ACHN (cell line): ENCODE measurements at regions not wholly inside any gene's neighbourhood (a gene's known extent, or its start where the extent isn't known, plus 50 kb on each side); places are given as distances from the start of the nearest gene placed in this dataset.
"Not testable (repeated sequence)": the region's sequence is repeated elsewhere in the genome, so short reads cannot be mapped to it uniquely, and the experiment has no call there.

Experiments used
- DNase-seq: peaks from one replicate; pipeline ENCODE4 v3.0.0-alpha.2; 2015
- in situ Hi-C: cut with HindIII; loops from 2 replicates; pipeline ENCODE4 v1.10.0; 2017; ENCODE audit warnings: low sequenced_read_pairs, low pct_ligation_motif_present, low pct_unique_long_range_greater_than_20kb

GRCh38 chr7:153107826-153108225, 348.3 kb downstream of the ACTR3B start:
- in situ Hi-C loops, result no loop called here
- DNase-seq, result no peak

GRCh38 chr7:153109566-153109965, 350.0 kb downstream of the ACTR3B start:
- in situ Hi-C loops, result no loop called here
- DNase-seq, result no peak

- in situ Hi-C loops, result no loop called here
- no peak for DNase-seq
Measured at GRCh38 chr7:153110606-153111005, 351.1 kb downstream of the ACTR3B start.

- DNase-seq, in situ Hi-C loops: not testable (repeated sequence)
Measured at GRCh38 chr7:153122255-153122654, 362.7 kb downstream of the ACTR3B start.

- in situ Hi-C loops, result no loop called here
- no peak for DNase-seq
Measured at GRCh38 chr7:153130052-153130451, 370.5 kb downstream of the ACTR3B start.

GRCh38 chr7:153151766-153152165, 392.2 kb downstream of the ACTR3B start:
- no peak for DNase-seq
- in situ Hi-C loops, result no loop called here

GRCh38 chr7:153152801-153153422, 393.4 kb downstream of the ACTR3B start:
- no peak for DNase-seq
- in situ Hi-C loops, result no loop called here

GRCh38 chr7:153158149-153158548, 398.6 kb downstream of the ACTR3B start:
- no peak for DNase-seq

GRCh38 chr7:153170287-153170686, 410.7 kb downstream of the ACTR3B start:
- in situ Hi-C loops, result no loop called here
- no peak for DNase-seq

More at GRCh38 chr7:153158149-153158548, 398.6 kb downstream of the ACTR3B start:
- in situ Hi-C loops, result no loop called here

GRCh38 chr7:153185936-153186335, 426.4 kb downstream of the ACTR3B start:
- in situ Hi-C loops, result no loop called here
- DNase-seq, result no peak

GRCh38 chr7:153188161-153188560, 428.6 kb downstream of the ACTR3B start:
- in situ Hi-C loops, result no loop called here
- no peak for DNase-seq

- no peak for DNase-seq
- in situ Hi-C loops, result no loop called here
Measured at GRCh38 chr7:153188630-153189029, 429.1 kb downstream of the ACTR3B start.

- DNase-seq, result no peak
- in situ Hi-C loops, result no loop called here
Measured at GRCh38 chr7:153190452-153190851, 430.9 kb downstream of the ACTR3B start.

GRCh38 chr7:153190986-153191385, 431.4 kb downstream of the ACTR3B start:
- in situ Hi-C loops, result no loop called here

GRCh38 chr7:153193144-153193595, 433.6 kb downstream of the ACTR3B start:
- in situ Hi-C loops, result no loop called here
- no peak for DNase-seq

More at GRCh38 chr7:153190986-153191385, 431.4 kb downstream of the ACTR3B start:
- no peak for DNase-seq

- no peak for DNase-seq
- in situ Hi-C loops, result no loop called here
Measured at GRCh38 chr7:153217032-153217431, 457.5 kb downstream of the ACTR3B start.

- DNase-seq, result no peak
Measured at GRCh38 chr7:153224890-153225289, 465.3 kb downstream of the ACTR3B start.

GRCh38 chr7:153245136-153245535, 485.6 kb downstream of the ACTR3B start:
- in situ Hi-C loops, DNase-seq: not testable (repeated sequence)

More at GRCh38 chr7:153224890-153225289, 465.3 kb downstream of the ACTR3B start:
- in situ Hi-C loops, result no loop called here

GRCh38 chr7:153245809-153246208, 486.3 kb downstream of the ACTR3B start:
- no peak for DNase-seq
- in situ Hi-C loops, result no loop called here

- in situ Hi-C loops, result no loop called here
- DNase-seq, result no peak
Measured at GRCh38 chr7:153247926-153248325, 488.4 kb downstream of the ACTR3B start.
